Activated naive CD4-positive, alpha-beta T cell treated with anti-CD3 and anti-CD28 coated beads, Interleukin-2, amount 50 U/mL, for 16 hours (primary cell): ENCODE measurements at regions not wholly inside any gene's neighbourhood (a gene's known extent, or its start where the extent isn't known, plus 50 kb on each side); places are given as distances from the start of the nearest gene placed in this dataset.
"Not testable (repeated sequence)": the region's sequence is repeated elsewhere in the genome, so short reads cannot be mapped to it uniquely, and the experiment has no call there.

Experiments used
- DNase-seq: peaks from one replicate; pipeline ENCODE4 v3.0.0-alpha.2; 2020

GRCh38 chr7:101712652-101713051 is 83.6 kb upstream of the MYL10 start:
- DNase-seq = no peak

- no peak for DNase-seq
These were observed 85.0 kb upstream of the MYL10 start for GRCh38 chr7:101714097-101714496.

GRCh38 chr7:101717628-101718357 is 88.7 kb upstream of the MYL10 start:
- no peak for DNase-seq

- no peak for DNase-seq
These were observed 89.4 kb upstream of the MYL10 start for GRCh38 chr7:101718363-101719122.

- no peak for DNase-seq
These were observed 90.0 kb upstream of the MYL10 start for GRCh38 chr7:101719123-101719470.

GRCh38 chr7:101720324-101720723 is 91.2 kb upstream of the MYL10 start:
- no peak for DNase-seq

- DNase-seq = no peak
These were observed 93.2 kb upstream of the MYL10 start for GRCh38 chr7:101722247-101722646.

- DNase-seq = no peak
These were observed 93.6 kb upstream of the CUX1 start for GRCh38 chr7:101723835-101724234.

GRCh38 chr7:101724957-101725356 is 92.5 kb upstream of the CUX1 start:
- no peak for DNase-seq

GRCh38 chr7:101725921-101726320 is 91.5 kb upstream of the CUX1 start:
- no peak for DNase-seq

GRCh38 chr7:101727184-101727583 is 90.2 kb upstream of the CUX1 start:
- no peak for DNase-seq

GRCh38 chr7:101728128-101728527 is 89.3 kb upstream of the CUX1 start:
- DNase-seq = no peak

- DNase-seq = not testable (repeated sequence)
These were observed 88.6 kb upstream of the CUX1 start for GRCh38 chr7:101728873-101729240.

- no peak for DNase-seq
These were observed 88.1 kb upstream of the CUX1 start for GRCh38 chr7:101729241-101729883.

GRCh38 chr7:101731502-101732084 is 85.8 kb upstream of the CUX1 start:
- no peak for DNase-seq

GRCh38 chr7:101733713-101734475 is 83.5 kb upstream of the CUX1 start:
- no peak for DNase-seq

GRCh38 chr7:101736084-101736483 is 81.3 kb upstream of the CUX1 start:
- no peak for DNase-seq

- no peak for DNase-seq
These were observed 77.5 kb upstream of the CUX1 start for GRCh38 chr7:101739775-101740398.

- DNase-seq = no peak
These were observed 76.3 kb upstream of the CUX1 start for GRCh38 chr7:101740981-101741725.

GRCh38 chr7:101743241-101743994 is 74.0 kb upstream of the CUX1 start:
- peak; percentile 71 for DNase-seq

GRCh38 chr7:101743995-101744360 is 73.4 kb upstream of the CUX1 start:
- DNase-seq = no peak
